ENCODE measurements at regions not wholly inside any gene's neighbourhood (a gene's known extent, or its start where the extent isn't known, plus 50 kb on each side); places are given as distances from the start of the nearest gene placed in this dataset.

DNA sequence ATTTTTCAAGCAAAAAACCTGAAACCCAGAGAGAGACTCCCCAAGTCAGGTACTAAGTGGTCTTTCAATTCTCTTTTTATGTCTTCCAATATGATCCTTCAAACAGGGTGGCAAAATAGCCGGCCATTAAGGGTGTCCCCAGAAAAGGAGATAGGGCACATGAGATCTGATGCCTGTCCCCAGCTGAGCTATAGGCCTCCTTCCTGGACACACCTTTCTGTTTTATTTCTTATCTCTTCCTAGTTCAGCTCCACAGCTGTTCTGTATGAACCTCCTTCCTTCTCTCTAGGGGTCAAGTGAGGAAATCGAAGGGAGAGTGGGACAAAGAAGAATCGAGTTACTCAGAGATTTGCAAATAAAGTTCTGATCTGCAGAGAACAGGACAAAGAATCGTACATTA is 112.4 kb upstream of the ATP1A1 start:
- no peaks in the 10 kb centered on the region for H3K27me3 ChIP-seq (replicated peaks in 1 of 4; ENCODE audit: control extremely low read depth in 1 of 4, control insufficient read depth in 3 of 4, insufficient read depth in 4 of 4, low read length in 3 of 4)
- peaks cover 0 to 14% of the 10 kb centered on the region in 2 donors for H3K4me1 ChIP-seq (ENCODE audit: control insufficient read depth in 2 of 2, insufficient read depth in 2 of 2, low read length in 2 of 2)
- ChIA-PET CTCF (no interaction called here), POLR2A (no interaction called here)
- peaks cover 10% of the 10 kb centered on the region for H3K27me3 Mint-ChIP-seq
- intact Hi-C loops (cut with micrococcal nuclease) = no loop called here
- H3K79me2 ChIP-seq (ENCODE audit: control insufficient read depth, insufficient read depth, low read length) = no peaks in the 10 kb centered on the region
- H3K9me3 Mint-ChIP-seq (ENCODE audit: insufficient read depth) = no peaks in the 10 kb centered on the region
- no peaks in the 10 kb centered on the region for H3K9me3 ChIP-seq (ENCODE audit: control extremely low read depth in 1 of 3, control insufficient read depth in 2 of 3, insufficient read depth in 1 of 3, low read length in 2 of 3)
- 100% methylated on average over 1 of the region's 4 CpGs for WGBS (ENCODE audit: insufficient coverage)
- H3K4me1 Mint-ChIP-seq = peaks cover 20% of the 10 kb centered on the region
- no peak overlapping the region for H3K27ac Mint-ChIP-seq
- no peaks in the 10 kb centered on the region for H3K36me3 ChIP-seq (replicated peaks in 1 of 2; ENCODE audit: control extremely low read depth in 1 of 2, control insufficient read depth in 1 of 2, extremely low read depth in 1 of 2, insufficient read depth in 2 of 2, low read length in 1 of 2)
- H4K20me1 ChIP-seq (ENCODE audit: control insufficient read depth, insufficient read depth, low read length, poor library complexity, severe bottlenecking) = no peaks in the 10 kb centered on the region
- H3K4me3 Mint-ChIP-seq = no peak overlapping the region
- no peak overlapping the region for H3K4me2 ChIP-seq (replicated peaks; ENCODE audit: low read depth, low read length, poor library complexity, severe bottlenecking)
- H3K9ac ChIP-seq (ENCODE audit: low read length) = no peak overlapping the region
- no peak overlapping the region for H2AFZ ChIP-seq (ENCODE audit: insufficient read depth, low read depth, low read length, poor library complexity, severe bottlenecking)
- DNase-seq (no peak), ATAC-seq (ENCODE audit: low read depth) (no peak)
- H3K4me3 ChIP-seq (ENCODE audit: control extremely low read depth in 1 of 5, extremely low read depth in 1 of 5, insufficient read depth in 1 of 5, low read depth in 2 of 5, low read length in 4 of 5) = no peak overlapping the region
- no peak for TF ChIP-seq EZH2 (IDR thresholded peaks at IDR 0.05; ENCODE audit: borderline replicate concordance, insufficient read depth, low read depth, low read length, poor library complexity, severe bottlenecking)
- TF ChIP-seq, protein P1, sequence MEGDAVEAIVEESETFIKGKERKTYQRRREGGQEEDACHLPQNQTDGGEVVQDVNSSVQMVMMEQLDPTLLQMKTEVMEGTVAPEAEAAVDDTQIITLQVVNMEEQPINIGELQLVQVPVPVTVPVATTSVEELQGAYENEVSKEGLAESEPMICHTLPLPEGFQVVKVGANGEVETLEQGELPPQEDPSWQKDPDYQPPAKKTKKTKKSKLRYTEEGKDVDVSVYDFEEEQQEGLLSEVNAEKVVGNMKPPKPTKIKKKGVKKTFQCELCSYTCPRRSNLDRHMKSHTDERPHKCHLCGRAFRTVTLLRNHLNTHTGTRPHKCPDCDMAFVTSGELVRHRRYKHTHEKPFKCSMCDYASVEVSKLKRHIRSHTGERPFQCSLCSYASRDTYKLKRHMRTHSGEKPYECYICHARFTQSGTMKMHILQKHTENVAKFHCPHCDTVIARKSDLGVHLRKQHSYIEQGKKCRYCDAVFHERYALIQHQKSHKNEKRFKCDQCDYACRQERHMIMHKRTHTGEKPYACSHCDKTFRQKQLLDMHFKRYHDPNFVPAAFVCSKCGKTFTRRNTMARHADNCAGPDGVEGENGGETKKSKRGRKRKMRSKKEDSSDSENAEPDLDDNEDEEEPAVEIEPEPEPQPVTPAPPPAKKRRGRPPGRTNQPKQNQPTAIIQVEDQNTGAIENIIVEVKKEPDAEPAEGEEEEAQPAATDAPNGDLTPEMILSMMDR (IDR thresholded peaks at IDR 0.05) = no peak
- H3K27ac ChIP-seq (ENCODE audit: low read length in 2 of 2) = no peak overlapping the region

DNA sequence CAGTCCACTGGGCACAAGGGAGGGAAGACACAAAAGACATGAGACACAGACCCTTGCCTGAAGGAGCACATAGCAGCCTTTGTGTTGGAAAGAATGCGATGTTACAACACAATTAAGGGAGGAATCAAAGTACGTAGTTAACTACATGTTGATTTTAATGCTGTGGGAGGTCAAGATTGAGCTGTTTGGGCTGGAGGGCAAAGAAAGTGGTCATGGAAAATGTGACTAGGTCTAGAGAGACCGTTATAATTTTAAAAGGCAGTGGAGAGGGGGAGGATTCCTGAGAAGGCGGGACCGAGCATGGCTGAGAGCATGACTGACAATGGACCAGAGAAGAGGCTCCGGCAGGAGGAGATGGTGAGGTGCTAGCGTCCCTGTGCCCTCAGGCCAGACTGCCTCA is 111.8 kb upstream of the ATP1A1 start:
- Histone ChIP-seq H3K36me3 (replicated peaks in 1 of 2; ENCODE audit: control extremely low read depth in 1 of 2, control insufficient read depth in 1 of 2, extremely low read depth in 1 of 2, insufficient read depth in 2 of 2, low read length in 1 of 2) (no peaks in the 10 kb centered on the region), H3K4me1 (ENCODE audit: control insufficient read depth in 2 of 2, insufficient read depth in 2 of 2, low read length in 2 of 2) (peaks cover 0 to 14% of the 10 kb centered on the region in 2 donors), H3K4me3 (ENCODE audit: control extremely low read depth in 1 of 5, extremely low read depth in 1 of 5, insufficient read depth in 1 of 5, low read depth in 2 of 5, low read length in 4 of 5) (no peak overlapping the region), H3K9me3 (ENCODE audit: control extremely low read depth in 1 of 3, control insufficient read depth in 2 of 3, insufficient read depth in 1 of 3, low read length in 2 of 3) (no peaks in the 10 kb centered on the region), H3K27ac (ENCODE audit: low read length in 2 of 2) (no peak overlapping the region), H3K27me3 (replicated peaks in 1 of 4; ENCODE audit: control extremely low read depth in 1 of 4, control insufficient read depth in 3 of 4, insufficient read depth in 4 of 4, low read length in 3 of 4) (no peaks in the 10 kb centered on the region), H3K79me2 (ENCODE audit: control insufficient read depth, insufficient read depth, low read length) (no peaks in the 10 kb centered on the region), H2AFZ (ENCODE audit: insufficient read depth, low read depth, low read length, poor library complexity, severe bottlenecking) (no peak overlapping the region), H3K9ac (ENCODE audit: low read length) (no peak overlapping the region), H4K20me1 (ENCODE audit: control insufficient read depth, insufficient read depth, low read length, poor library complexity, severe bottlenecking) (no peaks in the 10 kb centered on the region), H3K4me2 (replicated peaks; ENCODE audit: low read depth, low read length, poor library complexity, severe bottlenecking) (no peak overlapping the region)
- H3K9me3 Mint-ChIP-seq (ENCODE audit: insufficient read depth) = no peaks in the 10 kb centered on the region
- H3K4me3 Mint-ChIP-seq = no peak overlapping the region
- TF ChIP-seq, protein P1 (IDR thresholded peaks at IDR 0.05) = no peak
- no peak for TF ChIP-seq EZH2 (IDR thresholded peaks at IDR 0.05; ENCODE audit: borderline replicate concordance, insufficient read depth, low read depth, low read length, poor library complexity, severe bottlenecking)
- no peak for DNase-seq
- H3K27me3 Mint-ChIP-seq = peaks cover 7% of the 10 kb centered on the region
- H3K4me1 Mint-ChIP-seq = peaks cover 20% of the 10 kb centered on the region
- ChIA-PET POLR2A (no interaction called here), CTCF (no interaction called here)
- ATAC-seq (ENCODE audit: low read depth) = no peak
- 87% methylated on average over 5 of the region's 7 CpGs for WGBS (ENCODE audit: insufficient coverage)
- intact Hi-C loops (cut with micrococcal nuclease) = no loop called here
- no peak overlapping the region for H3K27ac Mint-ChIP-seq
